ENCODE measurements at regions not wholly inside any gene's neighbourhood (a gene's known extent, or its start where the extent isn't known, plus 50 kb on each side); places are given as distances from the start of the nearest gene placed in this dataset.

DNA sequence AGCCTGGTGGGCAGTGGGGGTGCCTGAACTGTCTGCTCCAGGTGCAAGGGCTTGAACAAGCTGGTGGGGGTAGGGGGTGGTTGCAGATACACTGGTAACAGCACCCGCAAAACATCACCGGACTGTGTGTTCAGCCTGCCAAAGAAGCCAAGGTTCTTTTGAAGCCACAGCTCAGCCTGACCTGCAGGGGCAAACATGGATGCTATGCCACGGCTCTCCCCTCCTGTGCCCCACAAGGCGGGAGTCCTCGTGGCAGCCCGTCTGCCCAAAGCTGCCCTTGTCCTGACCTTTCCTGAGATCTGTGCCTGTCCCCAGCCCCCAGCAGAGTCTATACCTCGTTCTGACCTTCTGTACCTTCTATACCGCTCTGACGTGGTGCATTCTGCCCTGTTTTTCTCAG is 285.7 kb downstream of the GLRX3 start:
- no peak for DNase-seq
- 38% methylated on average over 5 of the region's 9 CpGs; no CpG with 5 or more reads in 1 of the 2 experiments for WGBS, 2 experiments (ENCODE audit: extremely low coverage in 2 of 2, insufficient read length in 1 of 2)
- BruUV-seq (replicated peaks), result no TSS peak
- Histone ChIP-seq H3K9me3 (ENCODE audit: control insufficient read depth, insufficient read depth, low read length) (peaks cover 53% of the 10 kb centered on the region), H2BK120ac (ENCODE audit: low read depth, low read length) (no peak overlapping the region), H4K91ac (ENCODE audit: insufficient read depth, low read depth, low read length) (no peak overlapping the region), H3K4me1 (ENCODE audit: control insufficient read depth, insufficient read depth, low read length) (no peaks in the 10 kb centered on the region), H3K9ac (ENCODE audit: low read depth, low read length) (no peak overlapping the region), H3K14ac (replicated peaks; ENCODE audit: low read depth, low read length) (no peak overlapping the region), H3K36me3 (ENCODE audit: control insufficient read depth, insufficient read depth, low read length) (no peaks in the 10 kb centered on the region), H4K8ac (ENCODE audit: low read depth in 2 of 2, low read length in 2 of 2) (no peak overlapping the region), H3K18ac (ENCODE audit: low read depth, low read length) (no peak overlapping the region), H3K56ac (ENCODE audit: extremely low read depth, insufficient read depth, low read length) (no peak overlapping the region), H3K23ac (ENCODE audit: low read depth, low read length) (no peak overlapping the region), H4K20me1 (ENCODE audit: insufficient read depth, low read length) (no peaks in the 10 kb centered on the region), H2AK9ac (replicated peaks; ENCODE audit: low read depth, low read length, poor library complexity) (no peak overlapping the region), H2BK20ac (ENCODE audit: low read depth, low read length) (no peak overlapping the region), H3K4me2 (ENCODE audit: low read depth, low read length) (no peak overlapping the region), H3K79me1 (ENCODE audit: low read depth in 1 of 2, low read length in 2 of 2) (no peaks in the 10 kb centered on the region), H3K9me1 (ENCODE audit: insufficient read depth, low read length) (no peaks in the 10 kb centered on the region), H3K27ac (ENCODE audit: insufficient read depth, low read length) (no peak overlapping the region), H2AFZ (replicated peaks; ENCODE audit: low read length, poor library complexity) (no peak overlapping the region), H3K4me3 (ENCODE audit: insufficient read depth, low read depth, low read length) (no peak overlapping the region), H3K27me3 (ENCODE audit: control insufficient read depth, insufficient read depth, low read length) (no peaks in the 10 kb centered on the region), H2BK15ac (ENCODE audit: low read depth, low read length) (no peak overlapping the region), H3K4ac (ENCODE audit: low read depth, low read length) (no peak overlapping the region), H2BK5ac (ENCODE audit: low read depth, low read length, poor library complexity, severe bottlenecking) (no peak overlapping the region), H4K5ac (ENCODE audit: low read depth, low read length) (no peak overlapping the region), H2AK5ac (ENCODE audit: low read depth, low read length) (no peak overlapping the region)
- CTCF ChIA-PET, result no interaction called here
- no peak for ATAC-seq (ENCODE audit: low read depth)
- intact Hi-C loops (cut with micrococcal nuclease), result no loop called here
- dilution Hi-C loops (cut with HindIII; ENCODE audit: low sequenced_read_pairs, unreplicated experiment), result no loop called here
- POLR2A ChIA-PET (ENCODE audit: unreplicated experiment), result no interaction called here
- in situ Hi-C loops (cut with MboI; ENCODE audit: low sequenced_read_pairs), result no loop called here
- no peak for TF ChIP-seq RCOR1 (IDR thresholded peaks at IDR 0.05; ENCODE audit: insufficient replicate concordance, low read length)
- no peak for TF ChIP-seq CHD1 (IDR thresholded peaks at IDR 0.05; ENCODE audit: low read depth, low read length)
- TF ChIP-seq SMC3 (IDR thresholded peaks at IDR 0.05; ENCODE audit: low read depth, low read length), result no peak
- TF ChIP-seq BHLHE40 (IDR thresholded peaks at IDR 0.05; ENCODE audit: low read depth, low read length), result no peak
- TF ChIP-seq, protein P1, sequence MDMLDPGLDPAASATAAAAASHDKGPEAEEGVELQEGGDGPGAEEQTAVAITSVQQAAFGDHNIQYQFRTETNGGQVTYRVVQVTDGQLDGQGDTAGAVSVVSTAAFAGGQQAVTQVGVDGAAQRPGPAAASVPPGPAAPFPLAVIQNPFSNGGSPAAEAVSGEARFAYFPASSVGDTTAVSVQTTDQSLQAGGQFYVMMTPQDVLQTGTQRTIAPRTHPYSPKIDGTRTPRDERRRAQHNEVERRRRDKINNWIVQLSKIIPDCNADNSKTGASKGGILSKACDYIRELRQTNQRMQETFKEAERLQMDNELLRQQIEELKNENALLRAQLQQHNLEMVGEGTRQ (IDR thresholded peaks at IDR 0.05; ENCODE audit: low read depth, low read length), result no peak
